ENCODE measurements at regions not wholly inside any gene's neighbourhood (a gene's known extent, or its start where the extent isn't known, plus 50 kb on each side); places are given as distances from the start of the nearest gene placed in this dataset.

DNA sequence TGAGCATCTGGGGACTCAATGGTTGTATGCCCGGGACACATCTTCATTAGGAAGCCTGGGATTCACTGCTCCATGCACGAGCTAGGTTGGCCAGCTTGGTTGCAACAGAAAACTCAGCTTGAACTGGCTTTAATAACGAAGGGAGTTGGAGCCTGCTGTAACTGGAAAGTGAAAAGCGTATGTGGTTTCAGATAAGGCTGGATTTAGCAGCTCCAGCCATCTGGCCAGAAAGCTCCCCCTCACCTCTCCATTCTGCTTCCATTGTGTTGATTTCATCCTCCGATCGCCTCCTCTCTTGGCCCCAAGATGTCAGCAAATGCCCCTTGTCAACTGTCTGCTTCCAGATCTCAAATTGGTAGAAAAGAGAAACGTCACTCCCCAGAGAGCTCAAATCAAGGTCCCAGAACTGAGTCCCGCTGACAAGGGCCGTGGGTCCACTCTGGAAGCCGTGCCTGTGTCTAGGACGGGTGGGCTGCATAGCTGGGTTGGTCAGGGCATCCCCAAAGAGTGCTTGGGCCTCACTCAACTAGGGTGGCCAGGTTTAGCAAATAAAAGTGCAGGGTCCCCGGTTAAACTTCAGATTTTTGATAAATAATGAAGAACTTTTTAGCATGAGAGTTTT, 117.0 kb upstream of the PMEPA1 start:
- no peak for DNase-seq
- H3K9me3 ChIP-seq = no peaks in the 10 kb centered on the region
- intact Hi-C loops (cut with DNase I; ENCODE audit: low total_unique reads) = no loop called here
- no peak overlapping the region for H3K27ac ChIP-seq
- TF ChIP-seq POLR2A (IDR thresholded peaks at IDR 0.05) = no peak
- TF ChIP-seq, protein P1, sequence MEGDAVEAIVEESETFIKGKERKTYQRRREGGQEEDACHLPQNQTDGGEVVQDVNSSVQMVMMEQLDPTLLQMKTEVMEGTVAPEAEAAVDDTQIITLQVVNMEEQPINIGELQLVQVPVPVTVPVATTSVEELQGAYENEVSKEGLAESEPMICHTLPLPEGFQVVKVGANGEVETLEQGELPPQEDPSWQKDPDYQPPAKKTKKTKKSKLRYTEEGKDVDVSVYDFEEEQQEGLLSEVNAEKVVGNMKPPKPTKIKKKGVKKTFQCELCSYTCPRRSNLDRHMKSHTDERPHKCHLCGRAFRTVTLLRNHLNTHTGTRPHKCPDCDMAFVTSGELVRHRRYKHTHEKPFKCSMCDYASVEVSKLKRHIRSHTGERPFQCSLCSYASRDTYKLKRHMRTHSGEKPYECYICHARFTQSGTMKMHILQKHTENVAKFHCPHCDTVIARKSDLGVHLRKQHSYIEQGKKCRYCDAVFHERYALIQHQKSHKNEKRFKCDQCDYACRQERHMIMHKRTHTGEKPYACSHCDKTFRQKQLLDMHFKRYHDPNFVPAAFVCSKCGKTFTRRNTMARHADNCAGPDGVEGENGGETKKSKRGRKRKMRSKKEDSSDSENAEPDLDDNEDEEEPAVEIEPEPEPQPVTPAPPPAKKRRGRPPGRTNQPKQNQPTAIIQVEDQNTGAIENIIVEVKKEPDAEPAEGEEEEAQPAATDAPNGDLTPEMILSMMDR (IDR thresholded peaks at IDR 0.05) = no peak
- no peaks in the 10 kb centered on the region for H3K27me3 ChIP-seq
- no peak overlapping the region for H3K4me3 ChIP-seq
- no peaks in the 10 kb centered on the region for H3K36me3 ChIP-seq
- no peaks in the 10 kb centered on the region for H3K4me1 ChIP-seq

DNA sequence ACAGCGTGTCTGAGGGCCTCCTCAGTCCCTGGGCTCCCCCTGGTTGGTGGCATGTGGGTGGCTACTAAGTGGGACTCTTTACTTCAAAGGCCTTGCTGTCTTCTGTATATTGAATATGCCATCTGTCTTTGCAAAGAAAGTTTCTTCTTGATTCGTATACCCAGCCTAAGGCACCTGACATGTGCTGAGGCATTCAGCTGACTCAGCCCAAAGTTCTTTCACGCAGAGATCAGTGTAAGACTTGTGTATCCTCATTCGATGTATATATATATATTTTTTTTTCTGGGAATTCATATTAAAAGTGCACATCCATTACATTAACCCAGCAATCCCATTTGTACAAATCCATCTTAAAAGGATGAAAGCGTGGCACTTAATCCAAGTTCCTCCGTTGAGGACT, 115.1 kb upstream of the PMEPA1 start:
- Histone ChIP-seq H3K9me3 (no peaks in the 10 kb centered on the region), H3K4me3 (no peak overlapping the region), H3K27ac (no peak overlapping the region), H3K36me3 (no peaks in the 10 kb centered on the region), H3K27me3 (no peaks in the 10 kb centered on the region), H3K4me1 (no peaks in the 10 kb centered on the region)
- TF ChIP-seq, protein P1 (IDR thresholded peaks at IDR 0.05) = no peak
- no peak for TF ChIP-seq POLR2A (IDR thresholded peaks at IDR 0.05)
- no peak for DNase-seq
- intact Hi-C loops (cut with DNase I; ENCODE audit: low total_unique reads) = no loop called here

DNA sequence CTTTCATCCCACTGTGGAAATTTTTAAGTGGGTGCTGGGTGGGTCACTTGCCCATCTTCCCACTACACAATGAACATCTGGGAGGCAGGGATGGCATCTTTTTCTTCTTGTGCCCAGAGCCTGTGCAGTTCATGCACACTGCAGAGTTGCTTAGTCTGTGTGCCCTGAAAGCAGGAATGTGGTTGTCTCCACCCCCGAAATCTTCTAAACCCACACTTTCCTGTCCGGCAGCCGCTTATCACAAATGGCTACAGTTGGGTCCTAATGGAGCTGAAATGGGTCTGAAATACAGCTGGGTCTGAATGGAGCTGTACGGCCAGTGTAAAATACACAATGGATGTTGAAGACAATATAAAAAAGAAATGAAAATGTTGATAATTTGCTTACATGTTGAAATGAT, 112.1 kb upstream of the PMEPA1 start:
- no peak for TF ChIP-seq POLR2A (IDR thresholded peaks at IDR 0.05)
- TF ChIP-seq, protein P1 (IDR thresholded peaks at IDR 0.05) = no peak
- Histone ChIP-seq H3K9me3 (no peaks in the 10 kb centered on the region), H3K4me3 (no peak overlapping the region), H3K4me1 (no peaks in the 10 kb centered on the region), H3K36me3 (no peaks in the 10 kb centered on the region), H3K27me3 (no peaks in the 10 kb centered on the region), H3K27ac (no peak overlapping the region)
- DNase-seq = no peak
- intact Hi-C loops (cut with DNase I; ENCODE audit: low total_unique reads) = no loop called here

DNA sequence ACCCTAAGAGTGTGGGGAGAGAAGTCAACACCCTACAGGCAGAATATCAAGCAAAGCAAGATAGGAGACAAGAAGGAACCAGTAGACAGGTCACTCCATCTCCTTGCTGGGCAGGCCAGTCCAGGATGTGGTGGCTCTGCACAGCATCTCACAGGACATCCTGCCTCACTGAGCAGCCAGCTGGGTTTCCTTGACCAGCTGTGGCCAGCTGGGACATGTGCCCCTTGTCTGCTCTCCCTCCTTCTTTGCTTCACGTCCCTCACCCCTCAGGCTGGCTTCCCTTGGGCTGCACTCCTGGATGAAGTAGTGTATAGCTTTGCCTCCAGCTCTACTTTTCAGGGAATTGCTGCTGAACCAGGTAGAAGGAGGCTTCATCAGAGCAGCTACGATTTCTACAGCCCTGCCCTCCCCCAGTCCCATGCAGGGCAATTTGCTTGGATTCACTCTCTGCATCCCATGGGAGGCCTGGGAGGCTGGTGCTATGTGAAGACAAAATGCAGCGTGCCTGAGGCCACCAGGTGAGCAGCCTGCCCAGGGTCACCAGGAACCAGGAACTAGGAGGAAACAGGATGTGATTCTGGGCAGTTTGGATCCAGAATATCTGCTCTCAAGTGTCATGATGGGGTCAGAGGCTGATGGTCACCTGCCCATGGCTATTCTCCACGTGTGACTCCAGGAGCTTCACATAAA, 110.0 kb upstream of the PMEPA1 start:
- Histone ChIP-seq H3K36me3 (no peaks in the 10 kb centered on the region), H3K27ac (no peak overlapping the region), H3K27me3 (no peaks in the 10 kb centered on the region), H3K4me3 (no peak overlapping the region), H3K4me1 (no peaks in the 10 kb centered on the region), H3K9me3 (no peaks in the 10 kb centered on the region)
- intact Hi-C loops (cut with DNase I; ENCODE audit: low total_unique reads) = no loop called here
- TF ChIP-seq POLR2A (IDR thresholded peaks at IDR 0.05) = no peak
- TF ChIP-seq, protein P1 (IDR thresholded peaks at IDR 0.05) = no peak
- DNase-seq = no peak

DNA sequence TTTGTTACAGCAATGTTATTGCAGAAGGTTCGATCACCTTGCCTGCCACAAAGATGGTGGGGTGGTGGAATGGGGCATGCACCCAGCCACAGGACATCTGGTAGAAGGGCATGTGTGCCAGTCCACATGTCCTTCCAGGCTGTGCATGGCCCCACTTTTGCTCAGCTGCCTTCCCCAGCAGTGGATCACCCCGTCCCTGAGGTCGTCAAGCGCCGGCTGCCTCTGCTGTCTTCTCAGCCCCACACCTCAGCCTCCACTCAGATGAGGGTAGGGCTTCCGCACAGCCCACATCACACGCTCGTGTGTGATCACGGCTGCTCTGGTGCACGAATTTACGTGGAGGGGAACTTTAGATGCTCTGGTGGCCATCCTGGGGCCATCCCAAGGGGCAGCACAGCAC, 109.5 kb upstream of the PMEPA1 start:
- Histone ChIP-seq H3K9me3 (no peaks in the 10 kb centered on the region), H3K27ac (no peak overlapping the region), H3K4me1 (no peaks in the 10 kb centered on the region), H3K36me3 (no peaks in the 10 kb centered on the region), H3K27me3 (no peaks in the 10 kb centered on the region), H3K4me3 (no peak overlapping the region)
- DNase-seq = no peak
- TF ChIP-seq, protein P1 (IDR thresholded peaks at IDR 0.05) = no peak
- intact Hi-C loops (cut with DNase I; ENCODE audit: low total_unique reads) = no loop called here

Data from uterus (tissue), 3 donors.